Effector memory CD8-positive, alpha-beta T cell (primary cell): ENCODE measurements at regions not wholly inside any gene's neighbourhood (a gene's known extent, or its start where the extent isn't known, plus 50 kb on each side); places are given as distances from the start of the nearest gene placed in this dataset.

Source experiments
- ATAC-seq: fragments of 150-1000 bp; cut with Tn5 transposase; replicated peaks from 2 replicates; pipeline ENCODE4 v1.10.0; 2021; ENCODE audit warnings: mild to moderate bottlenecking, moderate library complexity
- DNase-seq, 3 experiments: peaks; one replicate each; pipeline ENCODE4 v3.0.0; 2021
- H3K27ac Mint-ChIP-seq, 2 donors: one replicate each; pipeline ENCODE4 v1.8.0; 2022; ENCODE audit warnings: mild to moderate bottlenecking in 2 of 2, mixed read lengths in 2 of 2, moderate library complexity in 2 of 2
- H3K27me3 Mint-ChIP-seq, 2 donors: one replicate each; pipeline ENCODE4 v1.8.0; 2022; ENCODE audit warnings: mixed read lengths in 2 of 2
- H3K36me3 Mint-ChIP-seq: one replicate; pipeline ENCODE4 v1.8.0; 2022; ENCODE audit warnings: mild to moderate bottlenecking, moderate library complexity, mixed read lengths; ENCODE audit not compliant: insufficient read depth
- H3K4me1 Mint-ChIP-seq, 2 donors: one replicate each; pipeline ENCODE4 v1.8.0; 2022; ENCODE audit warnings: low read depth in 2 of 2, mixed read lengths in 2 of 2
- H3K4me3 Mint-ChIP-seq, 2 donors: one replicate each; pipeline ENCODE4 v1.8.0; 2022; ENCODE audit warnings: mild to moderate bottlenecking in 2 of 2, mixed read lengths in 2 of 2, moderate library complexity in 2 of 2
- H3K9me3 Mint-ChIP-seq, 2 donors: one replicate each; pipeline ENCODE4 v1.8.0; 2022; ENCODE audit warnings: mixed read lengths in 2 of 2

GRCh38 chr5:40273936-40274335, 405.8 kb upstream of the PTGER4 start:
- peaks cover 22 to 33% of the 10 kb centered on the region in 2 donors for H3K4me1 Mint-ChIP-seq
- no peaks in the 10 kb centered on the region for H3K27me3 Mint-ChIP-seq
- no peak for DNase-seq
- H3K27ac Mint-ChIP-seq = no peak overlapping the region
- H3K9me3 Mint-ChIP-seq = no peaks in the 10 kb centered on the region
- ATAC-seq = no peak
- peaks cover 3% of the 10 kb centered on the region for H3K36me3 Mint-ChIP-seq
- no peak overlapping the region for H3K4me3 Mint-ChIP-seq

GRCh38 chr5:40271476-40271875, 408.2 kb upstream of the PTGER4 start:
- H3K9me3 Mint-ChIP-seq = no peaks in the 10 kb centered on the region
- H3K4me3 Mint-ChIP-seq = no peak overlapping the region
- H3K27me3 Mint-ChIP-seq = no peaks in the 10 kb centered on the region
- no peak overlapping the region for H3K27ac Mint-ChIP-seq
- DNase-seq = no peak
- H3K4me1 Mint-ChIP-seq = peaks cover 8 to 17% of the 10 kb centered on the region in 2 donors
- no peaks in the 10 kb centered on the region for H3K36me3 Mint-ChIP-seq
- ATAC-seq = no peak

- H3K36me3 Mint-ChIP-seq = no peaks in the 10 kb centered on the region
- no peaks in the 10 kb centered on the region for H3K27me3 Mint-ChIP-seq
- H3K4me3 Mint-ChIP-seq = no peak overlapping the region
- H3K27ac Mint-ChIP-seq = peak overlapping the region in 1 of 2 donors; percentile 17
- peaks cover 0 to 8% of the 10 kb centered on the region in 2 donors for H3K4me1 Mint-ChIP-seq
- no peaks in the 10 kb centered on the region for H3K9me3 Mint-ChIP-seq
- DNase-seq (no peak), ATAC-seq (no peak)
These were observed 409.4 kb upstream of the PTGER4 start for GRCh38 chr5:40270274-40270845.

GRCh38 chr5:40268088-40268487, 411.6 kb upstream of the PTGER4 start:
- H3K36me3 Mint-ChIP-seq = no peaks in the 10 kb centered on the region
- no peaks in the 10 kb centered on the region for H3K9me3 Mint-ChIP-seq
- no peak overlapping the region for H3K4me3 Mint-ChIP-seq
- no peak for ATAC-seq
- DNase-seq = no peak
- H3K4me1 Mint-ChIP-seq = peaks cover 0 to 5% of the 10 kb centered on the region in 2 donors
- no peaks in the 10 kb centered on the region for H3K27me3 Mint-ChIP-seq
- H3K27ac Mint-ChIP-seq = no peak overlapping the region

GRCh38 chr5:40266952-40267351, 412.8 kb upstream of the PTGER4 start:
- DNase-seq (no peak), ATAC-seq (no peak)
- no peaks in the 10 kb centered on the region for H3K27me3 Mint-ChIP-seq
- no peaks in the 10 kb centered on the region for H3K9me3 Mint-ChIP-seq
- H3K36me3 Mint-ChIP-seq = no peaks in the 10 kb centered on the region
- no peak overlapping the region for H3K27ac Mint-ChIP-seq
- no peak overlapping the region for H3K4me3 Mint-ChIP-seq
- peaks cover 5% of the 10 kb centered on the region in 2 donors for H3K4me1 Mint-ChIP-seq

GRCh38 chr5:40261984-40262383, 417.7 kb upstream of the PTGER4 start:
- H3K4me1 Mint-ChIP-seq = peaks cover 0 to 5% of the 10 kb centered on the region in 2 donors
- no peak overlapping the region for H3K4me3 Mint-ChIP-seq
- no peaks in the 10 kb centered on the region for H3K9me3 Mint-ChIP-seq
- H3K27ac Mint-ChIP-seq = no peak overlapping the region
- no peaks in the 10 kb centered on the region for H3K27me3 Mint-ChIP-seq
- ATAC-seq = no peak
- no peak for DNase-seq
- H3K36me3 Mint-ChIP-seq = no peaks in the 10 kb centered on the region

- H3K27ac Mint-ChIP-seq = no peak overlapping the region
- DNase-seq = no peak
These were observed 419.4 kb upstream of the PTGER4 start for GRCh38 chr5:40260361-40260760.

GRCh38 chr5:40258222-40258621, 421.5 kb upstream of the PTGER4 start:
- DNase-seq (no peak), ATAC-seq (no peak)
- Mint-ChIP-seq H3K27ac (peak overlapping the region in 1 of 2 donors; percentile 29), H3K4me1 (peaks cover 0 to 5% of the 10 kb centered on the region in 2 donors), H3K27me3 (no peaks in the 10 kb centered on the region), H3K36me3 (no peaks in the 10 kb centered on the region), H3K9me3 (no peaks in the 10 kb centered on the region), H3K4me3 (no peak overlapping the region)

More at GRCh38 chr5:40260361-40260760, 419.4 kb upstream of the PTGER4 start:
- Mint-ChIP-seq H3K4me1 (peaks cover 0 to 5% of the 10 kb centered on the region in 2 donors), H3K36me3 (no peaks in the 10 kb centered on the region), H3K27me3 (no peaks in the 10 kb centered on the region), H3K4me3 (no peak overlapping the region), H3K9me3 (no peaks in the 10 kb centered on the region)
- no peak for ATAC-seq

GRCh38 chr5:40240671-40241070, 439.0 kb upstream of the PTGER4 start:
- H3K27ac Mint-ChIP-seq = no peak overlapping the region
- peaks cover 0 to 2% of the 10 kb centered on the region in 2 donors for H3K4me1 Mint-ChIP-seq
- no peaks in the 10 kb centered on the region for H3K27me3 Mint-ChIP-seq
- ATAC-seq = no peak
- no peak overlapping the region for H3K4me3 Mint-ChIP-seq
- DNase-seq = no peak
- H3K36me3 Mint-ChIP-seq = no peaks in the 10 kb centered on the region
- H3K9me3 Mint-ChIP-seq = peaks cover 0 to 6% of the 10 kb centered on the region in 2 donors

GRCh38 chr5:40240111-40240510, 439.6 kb upstream of the PTGER4 start:
- H3K27ac Mint-ChIP-seq = no peak overlapping the region
- H3K4me1 Mint-ChIP-seq = peaks cover 0 to 2% of the 10 kb centered on the region in 2 donors
- ATAC-seq (no peak), DNase-seq (no peak)
- H3K36me3 Mint-ChIP-seq = no peaks in the 10 kb centered on the region
- H3K4me3 Mint-ChIP-seq = no peak overlapping the region
- H3K27me3 Mint-ChIP-seq = no peaks in the 10 kb centered on the region
- H3K9me3 Mint-ChIP-seq = peaks cover 0 to 6% of the 10 kb centered on the region in 2 donors

GRCh38 chr5:40238066-40238745, 441.5 kb upstream of the PTGER4 start:
- H3K4me3 Mint-ChIP-seq = no peak overlapping the region

GRCh38 chr5:40235471-40236400, 444.0 kb upstream of the PTGER4 start:
- H3K4me3 Mint-ChIP-seq = no peak overlapping the region
- no peaks in the 10 kb centered on the region for H3K27me3 Mint-ChIP-seq
- no peak for DNase-seq
- no peaks in the 10 kb centered on the region for H3K36me3 Mint-ChIP-seq
- H3K27ac Mint-ChIP-seq = no peak overlapping the region
- peaks cover 0 to 4% of the 10 kb centered on the region in 2 donors for H3K9me3 Mint-ChIP-seq
- no peaks in the 10 kb centered on the region for H3K4me1 Mint-ChIP-seq
- ATAC-seq = no peak

More at GRCh38 chr5:40238066-40238745, 441.5 kb upstream of the PTGER4 start:
- Mint-ChIP-seq H3K4me1 (peaks cover 0 to 2% of the 10 kb centered on the region in 2 donors), H3K9me3 (peaks cover 0 to 6% of the 10 kb centered on the region in 2 donors), H3K27ac (no peak overlapping the region), H3K36me3 (no peaks in the 10 kb centered on the region), H3K27me3 (no peaks in the 10 kb centered on the region)
- no peak for ATAC-seq
- DNase-seq = no peak

GRCh38 chr5:40233268-40233667, 446.4 kb upstream of the PTGER4 start:
- Mint-ChIP-seq H3K4me3 (no peak overlapping the region), H3K4me1 (no peaks in the 10 kb centered on the region), H3K27me3 (no peaks in the 10 kb centered on the region), H3K27ac (no peak overlapping the region), H3K9me3 (no peaks in the 10 kb centered on the region), H3K36me3 (no peaks in the 10 kb centered on the region)
- no peak for ATAC-seq
- no peak for DNase-seq
